SK-N-MC (cell line): ENCODE measurements at regions not wholly inside any gene's neighbourhood (a gene's known extent, or its start where the extent isn't known, plus 50 kb on each side); places are given as distances from the start of the nearest gene placed in this dataset.

Source experiments
- DNase-seq: peaks from one replicate; pipeline ENCODE4 v3.0.0-alpha.2; 2011; ENCODE audit warnings: low read depth, low spot score
- H3K27ac ChIP-seq: fragments of 200-600 bp; sonication (generic); 2 replicates; pipeline ENCODE4 v1.5.1; 2016; ENCODE audit warnings: mixed run types
- H3K36me3 ChIP-seq: fragments of 200-600 bp; sonication (generic); 2 replicates; pipeline ENCODE4 v1.6.1; 2017; ENCODE audit warnings: antibody characterized with exemption, low read length, mixed read lengths; ENCODE audit not compliant: insufficient read depth
- H3K4me3 ChIP-seq: fragments of 200-600 bp; sonication (generic); 2 replicates; pipeline ENCODE4 v1.5.1; 2016
- H3K9ac ChIP-seq: fragments of 200-600 bp; sonication (generic); 2 replicates; pipeline ENCODE4 v1.8.0; 2017; ENCODE audit warnings: mixed run types, mixed read lengths; ENCODE audit not compliant: insufficient read length
- H3K9me3 ChIP-seq: fragments of 200-600 bp; sonication (generic); 2 replicates; pipeline ENCODE4 v1.6.1; 2017; ENCODE audit warnings: low read depth, mild to moderate bottlenecking, antibody characterized with exemption, low read length, moderate library complexity, mixed read lengths
- EZH2 ChIP-seq: fragments of 200-600 bp; sonication (generic); IDR thresholded peaks from one replicate; pipeline ENCODE4 v1.6.1; 2017; ENCODE audit warnings: antibody characterized with exemption
- FOXP2 ChIP-seq: optimal IDR thresholded peaks from 2 replicates; pipeline ENCODE3; 2011; ENCODE audit warnings: mild to moderate bottlenecking, moderate library complexity; ENCODE audit not compliant: insufficient read depth; ENCODE audit errors: extremely low read length, control extremely low read depth
- POLR2AphosphoS5 ChIP-seq: IDR thresholded peaks from 2 replicates; pipeline ENCODE4 v1.6.1; 2012; ENCODE audit warnings: mild to moderate bottlenecking, low read depth, low read length, borderline replicate concordance

DNA sequence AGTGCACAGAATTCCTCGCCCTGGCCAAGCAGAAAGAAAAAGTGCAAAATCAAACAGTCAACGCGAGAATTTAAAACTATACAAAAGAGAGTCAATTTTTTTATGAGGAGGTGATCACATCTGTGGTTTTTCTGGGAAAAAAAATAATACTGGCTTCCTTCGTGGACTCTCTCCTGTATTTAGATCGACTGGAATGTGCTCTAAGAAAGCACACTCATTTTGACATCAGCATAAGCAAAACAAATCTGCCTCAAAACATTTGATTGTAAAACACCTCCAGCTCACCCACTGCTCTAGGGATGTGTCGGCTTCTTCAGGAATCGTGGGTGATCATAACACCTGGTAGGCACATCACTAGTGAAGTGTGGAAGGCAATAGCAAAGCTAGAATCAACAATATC, 417.4 kb upstream of the FAT1 start:
- H3K27ac ChIP-seq, result no peak overlapping the region

GRCh38 chr4:187149229-187149945, 425.7 kb upstream of the FAT1 start:
- Histone ChIP-seq H3K4me3 (no peak overlapping the region), H3K9ac (no peak overlapping the region), H3K36me3 (no peaks in the 10 kb centered on the region), H3K9me3 (no peaks in the 10 kb centered on the region), H3K27ac (no peak overlapping the region)
- no peak for TF ChIP-seq EZH2
- no peak for TF ChIP-seq FOXP2
- TF ChIP-seq POLR2AphosphoS5, result no peak
- no peak for DNase-seq

More for the DNA sequence above, 417.4 kb upstream of the FAT1 start:
- Histone ChIP-seq H3K9ac (no peak overlapping the region), H3K36me3 (no peaks in the 10 kb centered on the region), H3K9me3 (no peaks in the 10 kb centered on the region), H3K4me3 (no peak overlapping the region)
- TF ChIP-seq EZH2 (no peak), FOXP2 (no peak), POLR2AphosphoS5 (no peak)
- DNase-seq, result no peak

DNA sequence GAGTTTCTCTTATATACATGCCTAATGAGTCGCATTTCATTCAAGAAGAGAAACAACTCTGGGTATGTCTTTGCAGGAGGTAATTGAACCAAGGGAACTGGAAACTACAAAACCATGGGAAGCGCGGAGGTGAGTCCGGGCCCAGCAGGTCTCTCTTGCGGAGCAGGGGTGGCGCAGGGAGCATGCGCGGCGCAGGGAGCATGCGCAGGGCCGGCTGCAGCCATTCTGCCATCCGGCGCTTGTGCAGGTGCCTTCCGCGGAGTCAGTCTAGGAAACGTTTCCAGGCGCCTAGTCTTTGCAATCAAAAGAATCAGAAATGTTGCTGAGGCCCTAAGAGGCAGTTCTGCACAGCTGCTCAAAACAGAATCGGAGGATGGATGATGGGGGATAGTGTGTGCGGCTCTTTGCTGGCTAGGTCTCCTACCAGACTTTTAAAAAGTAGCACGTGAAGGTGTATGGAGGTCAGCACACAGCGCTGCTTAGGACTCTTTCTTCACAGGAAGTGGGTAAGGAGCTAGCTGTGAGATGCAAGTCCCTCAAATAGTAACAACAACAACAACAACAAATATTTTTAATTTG, 433.8 kb upstream of the FAT1 start:
- no peak for DNase-seq
- TF ChIP-seq EZH2, result no peak
- no peak for TF ChIP-seq POLR2AphosphoS5
- no peak for TF ChIP-seq FOXP2
- no peaks in the 10 kb centered on the region for H3K9me3 ChIP-seq
- H3K4me3 ChIP-seq, result no peak overlapping the region
- H3K36me3 ChIP-seq, result no peaks in the 10 kb centered on the region
- no peak overlapping the region for H3K9ac ChIP-seq
- H3K27ac ChIP-seq, result no peak overlapping the region

DNA sequence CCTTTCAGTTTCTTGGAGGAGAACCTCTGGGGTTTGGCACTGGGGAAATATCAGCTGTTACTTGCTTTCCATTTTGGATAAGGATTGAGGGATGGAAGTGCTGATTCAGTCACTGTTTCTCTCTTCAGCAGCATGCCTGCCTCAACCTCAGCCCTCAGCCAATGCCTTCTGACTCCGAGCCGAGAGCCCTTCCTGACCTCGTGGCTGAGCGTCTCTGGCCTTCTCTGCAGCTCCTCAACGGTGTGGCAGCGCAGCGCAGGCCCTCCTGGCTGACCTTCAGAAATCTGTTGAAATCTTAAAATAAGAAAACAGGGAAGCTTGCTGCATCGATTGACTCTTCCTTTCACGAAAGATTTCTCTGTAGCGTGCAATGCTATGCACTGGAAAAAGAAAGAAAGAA, 434.3 kb upstream of the FAT1 start:
- DNase-seq, result no peak
- Histone ChIP-seq H3K9me3 (no peaks in the 10 kb centered on the region), H3K36me3 (no peaks in the 10 kb centered on the region), H3K9ac (no peak overlapping the region), H3K27ac (no peak overlapping the region), H3K4me3 (no peak overlapping the region)
- TF ChIP-seq FOXP2 (no peak), POLR2AphosphoS5 (no peak), EZH2 (no peak)

DNA sequence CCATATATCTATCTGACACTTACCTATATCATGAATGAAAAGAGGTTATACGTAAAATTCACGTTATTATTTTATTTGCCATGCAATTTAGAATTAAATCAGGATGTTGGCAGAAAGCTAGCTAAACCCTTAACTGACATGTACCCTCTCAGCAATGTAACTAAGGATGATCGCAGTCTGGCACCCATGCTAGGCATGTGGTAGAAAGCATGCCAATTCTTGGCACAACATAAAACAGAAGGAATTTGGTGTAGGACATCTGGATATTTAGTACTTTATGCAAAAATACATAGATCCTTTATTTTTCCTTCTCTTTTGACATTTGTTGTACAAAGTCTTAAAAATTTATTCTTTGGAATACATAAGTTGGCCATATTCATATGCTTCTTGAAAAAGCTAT, 436.8 kb upstream of the FAT1 start:
- DNase-seq, result no peak
- H3K27ac ChIP-seq, result no peak overlapping the region
- H3K9me3 ChIP-seq, result no peaks in the 10 kb centered on the region
- H3K36me3 ChIP-seq, result no peaks in the 10 kb centered on the region
- no peak overlapping the region for H3K4me3 ChIP-seq
- H3K9ac ChIP-seq, result no peak overlapping the region
- TF ChIP-seq POLR2AphosphoS5, result no peak
- no peak for TF ChIP-seq EZH2
- TF ChIP-seq FOXP2, result no peak

DNA sequence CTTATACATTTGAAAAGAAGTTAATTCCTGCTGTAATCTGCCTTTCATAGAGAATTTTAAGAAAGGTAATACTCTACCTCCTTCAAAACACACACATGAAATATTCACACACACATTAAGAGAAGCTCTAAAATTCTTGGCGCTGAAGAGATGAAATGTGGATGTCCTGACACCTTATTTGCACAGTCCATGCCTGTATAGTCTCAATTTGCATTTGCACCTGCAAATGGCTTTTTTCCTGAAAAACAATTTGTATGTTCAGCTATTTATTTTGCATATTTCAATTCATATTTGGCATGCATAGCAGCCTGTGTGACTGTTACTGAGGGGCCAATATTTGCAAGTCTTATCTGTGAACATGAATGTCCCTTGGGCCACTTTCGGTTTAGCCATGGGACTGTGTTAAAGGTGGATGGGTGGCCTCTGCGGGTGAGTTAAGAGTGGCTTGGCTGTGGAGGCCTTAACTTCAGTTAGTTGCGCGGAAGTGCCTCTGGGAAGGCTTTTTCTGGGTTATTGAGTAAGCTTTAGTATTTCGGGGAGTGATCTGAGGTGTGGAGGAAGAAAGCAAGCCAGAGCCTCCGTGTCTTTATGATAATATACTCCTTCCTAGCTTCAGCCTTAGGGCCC, 443.3 kb upstream of the FAT1 start:
- Histone ChIP-seq H3K36me3 (no peaks in the 10 kb centered on the region), H3K4me3 (no peak overlapping the region), H3K9me3 (no peaks in the 10 kb centered on the region), H3K9ac (no peak overlapping the region), H3K27ac (no peak overlapping the region)
- DNase-seq, result no peak
- no peak for TF ChIP-seq EZH2
- no peak for TF ChIP-seq FOXP2
- no peak for TF ChIP-seq POLR2AphosphoS5

GRCh38 chr4:187171706-187172339, 448.2 kb upstream of the FAT1 start:
- H3K36me3 ChIP-seq, result no peaks in the 10 kb centered on the region
- TF ChIP-seq EZH2 (no peak), FOXP2 (no peak), POLR2AphosphoS5 (no peak)
- H3K9ac ChIP-seq, result no peak overlapping the region
- no peak for DNase-seq
- no peaks in the 10 kb centered on the region for H3K9me3 ChIP-seq
- no peak overlapping the region for H3K27ac ChIP-seq
- no peak overlapping the region for H3K4me3 ChIP-seq

- Histone ChIP-seq H3K4me3 (no peak overlapping the region), H3K27ac (no peak overlapping the region)
- TF ChIP-seq POLR2AphosphoS5 (no peak), FOXP2 (no peak), EZH2 (no peak)
These were observed 448.7 kb upstream of the FAT1 start for GRCh38 chr4:187172340-187172761.

GRCh38 chr4:187174749-187175148, 451.1 kb upstream of the FAT1 start:
- DNase-seq, result no peak
- Histone ChIP-seq H3K9me3 (no peaks in the 10 kb centered on the region), H3K36me3 (no peaks in the 10 kb centered on the region), H3K27ac (no peak overlapping the region), H3K9ac (no peak overlapping the region), H3K4me3 (no peak overlapping the region)
- TF ChIP-seq POLR2AphosphoS5, result no peak
- no peak for TF ChIP-seq FOXP2
- no peak for TF ChIP-seq EZH2

More at GRCh38 chr4:187172340-187172761, 448.7 kb upstream of the FAT1 start:
- no peak for DNase-seq
- no peaks in the 10 kb centered on the region for H3K9me3 ChIP-seq
- no peaks in the 10 kb centered on the region for H3K36me3 ChIP-seq
- H3K9ac ChIP-seq, result no peak overlapping the region
